ENCODE measurements at regions not wholly inside any gene's neighbourhood (a gene's known extent, or its start where the extent isn't known, plus 50 kb on each side); places are given as distances from the start of the nearest gene placed in this dataset.

DNA sequence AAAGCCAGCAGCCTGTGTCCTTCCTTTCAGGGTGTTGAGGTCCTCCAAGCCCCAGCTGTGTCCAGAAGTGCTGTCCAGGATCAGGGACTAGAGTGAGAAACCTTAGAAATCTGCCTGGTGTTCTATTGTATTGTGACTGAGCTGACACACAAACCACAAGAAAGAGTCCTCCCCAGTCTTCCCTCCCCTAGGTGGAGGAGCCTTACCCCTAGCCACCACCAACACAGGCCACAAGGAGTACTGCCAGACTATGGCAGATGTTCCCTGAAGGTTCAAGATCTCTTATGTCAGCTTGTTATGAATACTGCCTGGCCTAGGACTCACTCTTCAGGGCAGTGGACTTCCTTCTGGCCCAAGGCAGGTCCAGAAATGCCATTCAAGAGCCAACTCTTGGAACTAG is 514.1 kb upstream of the PITX2 start:
- TF ChIP-seq FOXM1 (IDR thresholded peaks at IDR 0.05; ENCODE audit: borderline replicate concordance): no peak
- TF ChIP-seq BHLHE40 (IDR thresholded peaks at IDR 0.05; ENCODE audit: borderline replicate concordance): no peak
- TF ChIP-seq FOXK2 (IDR thresholded peaks at IDR 0.05): no peak
- TF ChIP-seq LEF1 (IDR thresholded peaks at IDR 0.05; ENCODE audit: borderline replicate concordance): no peak
- no peak for TF ChIP-seq ARNT (IDR thresholded peaks at IDR 0.05)
- TF ChIP-seq SP1 (IDR thresholded peaks at IDR 0.05): no peak
- no peak for TF ChIP-seq NFRKB (IDR thresholded peaks at IDR 0.05)
- TF ChIP-seq, protein P1, sequence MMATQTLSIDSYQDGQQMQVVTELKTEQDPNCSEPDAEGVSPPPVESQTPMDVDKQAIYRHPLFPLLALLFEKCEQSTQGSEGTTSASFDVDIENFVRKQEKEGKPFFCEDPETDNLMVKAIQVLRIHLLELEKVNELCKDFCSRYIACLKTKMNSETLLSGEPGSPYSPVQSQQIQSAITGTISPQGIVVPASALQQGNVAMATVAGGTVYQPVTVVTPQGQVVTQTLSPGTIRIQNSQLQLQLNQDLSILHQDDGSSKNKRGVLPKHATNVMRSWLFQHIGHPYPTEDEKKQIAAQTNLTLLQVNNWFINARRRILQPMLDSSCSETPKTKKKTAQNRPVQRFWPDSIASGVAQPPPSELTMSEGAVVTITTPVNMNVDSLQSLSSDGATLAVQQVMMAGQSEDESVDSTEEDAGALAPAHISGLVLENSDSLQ (IDR thresholded peaks at IDR 0.05): no peak
- TF ChIP-seq HDGF (IDR thresholded peaks at IDR 0.05; ENCODE audit: borderline replicate concordance): no peak
- no peak for TF ChIP-seq TARDBP (IDR thresholded peaks at IDR 0.05)
- no peak for TF ChIP-seq FOXA1 (IDR thresholded peaks at IDR 0.05)
- no peak for TF ChIP-seq SUZ12 (IDR thresholded peaks at IDR 0.05)

Data from HEK293T (cell line).